DND-41 (cell line): ENCODE measurements at regions not wholly inside any gene's neighbourhood (a gene's known extent, or its start where the extent isn't known, plus 50 kb on each side); places are given as distances from the start of the nearest gene placed in this dataset.
"Not testable (repeated sequence)": the region's sequence is repeated elsewhere in the genome, so short reads cannot be mapped to it uniquely, and the experiment has no call there.

ENCODE experiments used
- ATAC-seq: fragments of 200-7000 bp; cut with Tn5 transposase; 3 replicates; pipeline ENCODE4 v1.9.1; 2021; ENCODE audit warnings: low read depth; ENCODE audit not compliant: insufficient read depth
- DNase-seq: peaks from one replicate; pipeline ENCODE4 v3.0.0-alpha.2; 2020
- H2AFZ ChIP-seq: 2 replicates; pipeline ENCODE4 v1.6.0; 2012; ENCODE audit warnings: low read depth, low read length
- H3K27ac ChIP-seq: 2 replicates; pipeline ENCODE4 v1.5.1; 2012; ENCODE audit warnings: low read length, inconsistent platforms
- H3K27me3 ChIP-seq: fragments of 200-600 bp; sonication (generic); 2 replicates; pipeline ENCODE4 v1.6.0; 2012; ENCODE audit warnings: low read length, mild to moderate bottlenecking, inconsistent platforms; ENCODE audit not compliant: insufficient read depth, poor library complexity
- H3K36me3 ChIP-seq: 2 replicates; pipeline ENCODE4 v1.5.1; 2012; ENCODE audit warnings: low read length, inconsistent platforms; ENCODE audit not compliant: insufficient read depth
- H3K4me1 ChIP-seq: 2 replicates; pipeline ENCODE4 v1.5.1; 2012; ENCODE audit warnings: mild to moderate bottlenecking, low read length; ENCODE audit not compliant: insufficient read depth
- H3K4me2 ChIP-seq: 2 replicates; pipeline ENCODE4 v1.6.0; 2012; ENCODE audit warnings: mild to moderate bottlenecking, moderate library complexity, low read length, inconsistent platforms; ENCODE audit not compliant: insufficient read depth
- H3K4me3 ChIP-seq, 2 experiments: fragments of 200-600 bp in 1 of 2; shearing (Covaris generic) in 1 of 2; 2 replicates each; pipeline ENCODE4 v1.5.1; 2012 to 2016; ENCODE audit warnings: inconsistent platforms in 2 of 2, low read length in 2 of 2, mild to moderate bottlenecking in 2 of 2, low read depth in 1 of 2, moderate library complexity in 1 of 2
- H3K79me2 ChIP-seq: 2 replicates; pipeline ENCODE4 v1.6.0; 2012; ENCODE audit warnings: low read length, inconsistent platforms; ENCODE audit not compliant: insufficient read depth
- H3K9ac ChIP-seq: 2 replicates; pipeline ENCODE4 v1.6.0; 2012; ENCODE audit warnings: low read depth, mild to moderate bottlenecking, inconsistent platforms, low read length, moderate library complexity
- H3K9me3 ChIP-seq: 2 replicates; pipeline ENCODE4 v1.5.1; 2012; ENCODE audit warnings: low read length, moderate library complexity, mild to moderate bottlenecking, inconsistent platforms; ENCODE audit not compliant: insufficient read depth, severe bottlenecking
- H4K20me1 ChIP-seq: 2 replicates; pipeline ENCODE4 v1.6.0; 2012; ENCODE audit warnings: low read length; ENCODE audit not compliant: insufficient read depth
- CTCF ChIP-seq: IDR thresholded peaks from 2 replicates; pipeline ENCODE4 v1.5.1; 2012; ENCODE audit warnings: borderline replicate concordance, low read length, moderate library complexity, mild to moderate bottlenecking; ENCODE audit not compliant: poor library complexity, severe bottlenecking; ENCODE audit errors: extremely low read depth
- EZH2 ChIP-seq: IDR thresholded peaks from 3 replicates; pipeline ENCODE4 v1.6.1; 2012; ENCODE audit warnings: borderline replicate concordance, low read depth, mild to moderate bottlenecking, moderate library complexity, low read length, inconsistent platforms; ENCODE audit not compliant: severe bottlenecking

- not testable (repeated sequence) for H2AFZ ChIP-seq, H3K4me1 ChIP-seq, H3K79me2 ChIP-seq, H3K9me3 ChIP-seq, DNase-seq, H3K27ac ChIP-seq, ATAC-seq, H4K20me1 ChIP-seq, H3K9ac ChIP-seq, H3K4me3 ChIP-seq, H3K27me3 ChIP-seq, H3K4me2 ChIP-seq, H3K36me3 ChIP-seq
These were observed 95.3 kb upstream of the ATF7IP2 start for GRCh38 chr16:10290467-10291105.

- H3K4me3 ChIP-seq = not testable (repeated sequence)
These were observed 93.7 kb upstream of the ATF7IP2 start for GRCh38 chr16:10292197-10292596.

GRCh38 chr16:10292976-10293375 lies 92.9 kb upstream of the ATF7IP2 start:
- H4K20me1 ChIP-seq, H3K4me1 ChIP-seq, H3K27me3 ChIP-seq, H3K79me2 ChIP-seq, DNase-seq, H3K27ac ChIP-seq, H3K4me3 ChIP-seq, H3K36me3 ChIP-seq, ATAC-seq, H3K4me2 ChIP-seq, H3K9ac ChIP-seq, H3K9me3 ChIP-seq, H2AFZ ChIP-seq: not testable (repeated sequence)

More at GRCh38 chr16:10292197-10292596, 93.7 kb upstream of the ATF7IP2 start:
- H4K20me1 ChIP-seq, H2AFZ ChIP-seq, H3K4me1 ChIP-seq, H3K79me2 ChIP-seq, H3K9ac ChIP-seq, H3K9me3 ChIP-seq, H3K27ac ChIP-seq, H3K36me3 ChIP-seq, DNase-seq, ATAC-seq, H3K4me2 ChIP-seq, H3K27me3 ChIP-seq: not testable (repeated sequence)

- H3K4me2 ChIP-seq, H3K4me3 ChIP-seq, H3K9ac ChIP-seq, DNase-seq, H3K9me3 ChIP-seq, H3K79me2 ChIP-seq, H3K27me3 ChIP-seq, H3K27ac ChIP-seq, H4K20me1 ChIP-seq, H3K36me3 ChIP-seq, H2AFZ ChIP-seq, ATAC-seq, H3K4me1 ChIP-seq: not testable (repeated sequence)
These were observed 91.7 kb upstream of the ATF7IP2 start for GRCh38 chr16:10294153-10294552.

- Histone ChIP-seq H2AFZ (no peak overlapping the region), H3K36me3 (no peaks in the 10 kb centered on the region), H3K27ac (no peak overlapping the region), H3K4me3 (no peak overlapping the region), H3K9me3 (peaks cover 4% of the 10 kb centered on the region), H3K4me1 (no peaks in the 10 kb centered on the region), H3K9ac (no peak overlapping the region), H3K27me3 (no peaks in the 10 kb centered on the region), H4K20me1 (no peaks in the 10 kb centered on the region), H3K79me2 (no peaks in the 10 kb centered on the region), H3K4me2 (no peak overlapping the region)
- TF ChIP-seq EZH2 (no peak), CTCF (no peak)
- ATAC-seq (no peak), DNase-seq (no peak)
These were observed 88.9 kb upstream of the ATF7IP2 start for GRCh38 chr16:10296956-10297340.
